HG03175 (cell line): ENCODE measurements at regions not wholly inside any gene's neighbourhood (a gene's known extent, or its start where the extent isn't known, plus 50 kb on each side); places are given as distances from the start of the nearest gene placed in this dataset.
"Not testable (repeated sequence)": the region's sequence is repeated elsewhere in the genome, so short reads cannot be mapped to it uniquely, and the experiment has no call there.

ENCODE experiments used
- ATAC-seq: cut with Tn5 transposase; IDR thresholded peaks from one replicate; pipeline ENCODE4 v1.9.1; 2021; ENCODE audit warnings: mild to moderate bottlenecking, moderate library complexity; ENCODE audit not compliant: unreplicated experiment

DNA sequence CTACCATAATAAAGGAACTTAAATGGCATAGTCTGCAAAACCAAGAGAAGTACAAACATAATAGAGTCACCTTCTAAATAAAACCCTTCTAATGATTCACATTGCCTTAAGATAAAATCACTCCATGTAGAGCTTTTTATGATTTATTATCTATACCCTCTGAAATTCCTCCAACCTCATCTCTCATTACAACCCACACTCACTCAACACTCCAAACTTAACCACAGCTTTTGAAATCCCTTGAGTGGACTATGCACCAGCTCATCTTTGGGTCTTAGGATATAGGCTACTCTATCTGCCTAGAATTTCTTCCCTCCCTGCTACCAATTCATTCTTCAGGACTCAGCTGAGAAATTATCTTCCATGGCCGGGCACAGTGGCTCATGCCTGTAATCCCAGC lies 122.5 kb downstream of the CETN3 start:
- no peak for ATAC-seq

DNA sequence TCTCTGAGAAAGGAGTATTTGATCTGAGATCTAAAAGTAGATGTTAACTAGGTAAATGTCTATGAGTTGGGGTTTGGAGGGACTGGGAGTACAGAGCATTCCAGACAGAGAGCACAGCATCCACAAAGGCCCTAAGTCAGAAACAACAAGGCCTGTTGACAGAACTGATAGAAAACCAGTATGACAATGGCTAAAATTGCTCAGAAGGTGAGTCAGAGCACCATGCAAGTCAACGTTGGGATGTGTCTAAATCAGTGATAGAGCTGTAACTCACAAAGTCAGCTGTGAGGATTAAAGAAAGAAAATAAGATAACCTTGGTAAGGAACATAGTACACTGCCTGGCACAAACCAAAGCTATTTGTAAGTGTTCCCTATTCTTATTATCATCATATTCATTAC lies 124.0 kb downstream of the CETN3 start:
- no peak for ATAC-seq

DNA sequence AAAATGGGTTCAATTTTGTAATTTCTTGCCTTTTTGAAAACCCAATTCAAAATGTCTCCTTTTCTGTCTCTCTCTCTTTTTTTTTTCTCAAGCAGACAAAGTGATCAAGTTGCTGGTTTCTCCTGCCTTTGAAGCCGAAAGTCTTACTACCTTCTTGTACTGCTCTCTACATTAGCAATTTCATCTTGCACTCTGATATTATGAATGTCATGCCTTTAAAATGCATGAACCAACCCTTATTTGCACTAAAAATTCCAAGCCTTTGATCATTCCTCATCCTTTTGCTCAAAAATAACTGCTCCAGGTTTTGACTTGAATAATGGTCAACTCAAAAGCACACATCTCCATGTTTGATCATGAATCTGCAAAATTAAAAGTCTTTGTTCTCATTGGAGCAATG lies 125.2 kb downstream of the CETN3 start:
- ATAC-seq, result no peak

DNA sequence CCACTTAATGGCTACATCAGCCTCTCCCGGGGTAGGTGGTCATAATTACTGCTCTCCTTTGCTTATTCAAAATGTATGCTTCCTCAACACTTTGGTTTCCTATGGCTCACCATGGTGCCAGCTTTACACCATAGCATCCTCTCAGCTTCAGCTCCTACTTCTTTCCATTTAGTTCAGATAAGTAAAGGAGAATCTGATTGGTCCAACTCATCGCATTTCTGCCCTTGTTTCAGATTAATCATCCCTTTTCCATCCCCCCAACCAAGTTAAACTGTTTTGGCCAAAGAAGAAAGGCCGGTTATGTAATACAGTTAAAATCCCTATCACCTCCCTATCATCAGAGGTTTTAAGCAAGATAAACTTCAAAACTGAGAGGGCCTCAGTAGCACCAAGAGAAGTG lies 130.5 kb downstream of the CETN3 start:
- ATAC-seq, result no peak

DNA sequence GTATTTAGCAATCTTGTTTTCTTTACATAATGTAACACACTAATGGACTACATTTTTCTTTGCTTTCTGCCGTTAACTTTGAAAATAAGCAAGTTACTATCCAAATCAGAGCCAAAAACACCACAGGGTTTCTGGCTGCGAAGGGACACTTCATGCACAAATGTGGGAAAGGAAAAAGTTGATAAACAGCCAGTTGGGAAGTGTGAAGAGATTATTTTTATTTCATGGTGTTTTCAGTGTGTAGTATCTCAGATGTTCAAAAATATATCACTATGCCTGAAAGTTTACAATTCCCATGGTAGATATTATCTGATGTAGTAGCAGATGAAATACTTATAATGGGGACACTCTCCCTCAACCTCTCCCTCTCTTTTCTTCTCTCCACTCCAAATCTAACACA lies 135.3 kb downstream of the CETN3 start:
- no peak for ATAC-seq

DNA sequence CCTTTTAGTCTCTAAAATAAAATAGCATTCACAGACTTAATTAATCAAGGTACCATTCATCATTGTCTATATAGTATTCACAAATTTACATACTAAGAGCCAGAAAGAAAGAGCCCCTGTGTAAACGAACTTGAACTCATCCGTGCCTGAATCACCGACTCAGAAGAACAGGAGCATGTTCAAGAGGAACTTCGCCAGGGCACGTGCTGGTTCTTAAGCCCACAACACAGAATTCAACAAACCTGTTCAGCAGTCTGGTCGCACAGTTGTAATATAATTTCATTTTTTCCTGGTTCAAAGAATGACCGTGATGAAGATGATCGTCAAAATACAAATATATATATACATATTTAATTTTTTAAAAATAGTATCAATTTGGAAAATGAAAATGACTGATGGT lies 141.9 kb downstream of the CETN3 start:
- no peak for ATAC-seq

DNA sequence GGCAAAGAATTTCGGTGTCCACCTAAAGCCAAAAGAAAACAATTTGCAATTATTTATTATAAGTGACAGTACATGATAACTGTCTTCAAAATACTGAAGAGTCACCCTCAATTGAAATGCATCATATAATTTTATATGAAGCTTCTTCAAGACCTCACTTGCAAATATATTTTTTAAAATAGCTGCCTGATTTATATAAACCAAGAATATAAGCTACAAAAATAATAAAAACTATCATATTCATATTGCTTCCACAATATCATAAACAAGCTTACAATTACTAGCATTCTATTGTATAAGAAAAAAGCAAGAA lies 144.1 kb downstream of the CETN3 start:
- ATAC-seq, result no peak

DNA sequence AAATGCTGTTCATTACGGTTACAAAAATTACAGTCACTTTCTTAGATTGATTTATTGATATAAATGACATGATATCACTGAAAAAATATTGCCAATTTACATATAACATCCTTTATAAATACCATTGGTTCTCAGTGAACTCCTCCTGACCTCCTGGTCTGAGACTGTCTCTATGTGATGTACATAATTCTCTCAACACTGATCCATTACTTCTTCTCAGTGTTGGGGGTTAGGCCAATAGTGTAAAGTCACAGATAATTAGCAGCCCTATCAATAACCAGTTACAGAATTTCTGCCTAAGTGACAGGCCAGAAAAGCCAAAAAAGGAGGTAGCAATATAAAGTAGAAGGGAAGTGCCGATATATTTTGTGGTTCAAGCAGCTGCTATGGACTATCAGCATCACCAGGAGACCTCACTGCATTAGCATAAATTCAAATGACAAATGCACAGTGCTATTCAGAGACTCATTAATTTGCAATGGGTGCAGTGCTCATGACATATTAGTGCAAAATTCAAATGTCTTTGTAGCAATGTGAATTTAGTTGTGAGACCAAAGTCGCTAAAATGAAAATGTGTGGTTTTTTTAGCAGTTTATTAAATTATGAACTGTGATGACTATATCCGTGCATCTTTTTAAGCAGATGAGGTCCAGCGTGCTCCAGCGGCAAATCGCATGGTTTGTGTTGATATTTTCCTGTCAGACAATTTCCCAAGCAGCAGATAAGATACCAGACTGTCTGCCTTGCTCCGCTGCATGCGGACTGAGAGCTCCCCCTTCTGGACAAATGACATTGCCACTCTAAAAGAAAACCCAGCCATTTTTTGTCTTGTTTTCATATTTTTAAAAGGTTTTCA lies 144.6 kb downstream of the CETN3 start:
- peak; percentile 70 for ATAC-seq

DNA sequence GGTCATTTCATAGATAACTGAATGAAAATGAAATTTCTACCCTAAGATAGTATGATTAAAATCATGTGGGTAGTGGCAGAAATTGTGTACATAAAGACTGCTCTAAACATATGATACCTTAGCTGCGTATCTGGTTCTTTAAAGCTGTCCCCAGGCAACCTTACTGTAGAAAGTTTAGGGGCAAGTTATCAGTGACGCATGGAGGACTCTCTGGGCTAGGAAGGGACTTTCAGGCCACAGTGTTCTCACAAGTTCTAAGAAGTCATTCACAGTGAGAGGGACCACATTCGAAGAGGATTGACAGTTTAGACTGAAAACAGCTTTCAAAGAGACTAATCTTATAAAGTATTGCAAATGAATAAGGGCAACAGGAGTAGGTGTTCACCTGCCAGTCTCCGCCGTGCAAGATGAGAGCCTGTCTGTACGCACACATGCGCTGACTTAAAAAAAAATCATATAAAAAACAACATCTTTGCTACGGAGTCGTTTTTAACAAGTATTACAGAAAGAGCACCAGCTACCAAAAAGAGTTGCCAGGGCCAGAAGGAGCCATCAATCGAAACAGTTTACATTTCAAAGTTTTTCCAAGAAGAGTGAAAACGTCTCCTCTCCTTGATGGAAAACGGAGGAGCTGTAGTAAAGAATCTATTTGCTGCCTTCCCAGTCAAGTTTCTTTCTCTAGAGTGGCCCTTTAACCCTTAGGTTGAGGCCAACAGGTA lies 146.3 kb downstream of the CETN3 start:
- no peak for ATAC-seq

DNA sequence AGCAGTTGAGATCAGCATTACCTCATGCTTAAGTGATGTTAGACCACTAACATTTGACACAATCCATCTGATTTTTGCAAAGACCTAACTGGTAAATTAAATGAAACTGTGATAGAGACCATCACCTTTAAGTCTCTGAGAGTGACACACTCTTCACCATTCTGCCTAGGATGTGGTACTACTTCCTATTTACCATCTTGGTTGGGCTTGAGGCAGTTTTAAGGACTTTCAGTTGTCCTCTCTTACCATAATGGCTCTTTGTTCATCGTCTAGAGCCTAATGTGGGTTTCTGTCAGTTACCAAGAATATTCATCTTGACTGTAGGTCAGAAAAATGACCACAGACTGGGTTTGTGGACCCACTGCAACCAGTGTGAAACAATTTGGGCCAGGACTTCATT lies 158.1 kb downstream of the CETN3 start:
- ATAC-seq, result no peak

DNA sequence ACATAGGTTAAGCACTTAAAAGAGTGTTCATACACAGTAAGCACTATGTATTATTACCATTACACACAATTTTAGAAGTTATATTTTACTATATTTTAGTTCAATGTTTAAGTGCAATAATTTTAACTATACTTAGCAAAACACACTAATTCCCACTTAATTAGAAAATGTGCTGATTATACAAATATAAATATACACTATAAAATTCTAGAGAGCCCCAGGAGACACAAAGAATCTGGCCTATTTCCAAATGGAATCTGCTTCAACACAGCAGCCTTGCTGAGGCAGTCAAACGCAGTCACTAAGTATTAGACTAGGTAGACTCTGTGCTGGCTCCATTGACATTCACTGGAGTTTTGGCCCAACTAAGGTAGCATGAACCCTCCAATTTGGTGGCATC lies 160.9 kb downstream of the CETN3 start:
- no peak for ATAC-seq

DNA sequence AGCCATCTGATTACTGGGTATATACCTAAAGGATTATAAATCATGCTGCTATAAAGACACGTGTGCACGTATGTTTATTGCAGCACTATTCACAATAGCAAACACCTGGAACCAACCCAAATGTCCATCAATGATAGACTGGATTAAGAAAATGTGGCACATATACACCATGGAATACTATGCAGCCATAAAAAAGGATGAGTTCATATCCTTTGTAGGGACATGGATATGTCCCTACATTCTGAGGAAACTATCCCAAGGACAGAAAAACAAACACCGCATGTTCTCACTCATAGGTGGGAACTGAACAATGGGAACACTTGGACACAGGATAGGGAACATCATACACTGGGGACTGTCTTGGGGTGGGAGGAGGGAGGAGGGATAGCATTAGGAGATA lies 165.7 kb downstream of the CETN3 start:
- ATAC-seq, result not testable (repeated sequence)

DNA sequence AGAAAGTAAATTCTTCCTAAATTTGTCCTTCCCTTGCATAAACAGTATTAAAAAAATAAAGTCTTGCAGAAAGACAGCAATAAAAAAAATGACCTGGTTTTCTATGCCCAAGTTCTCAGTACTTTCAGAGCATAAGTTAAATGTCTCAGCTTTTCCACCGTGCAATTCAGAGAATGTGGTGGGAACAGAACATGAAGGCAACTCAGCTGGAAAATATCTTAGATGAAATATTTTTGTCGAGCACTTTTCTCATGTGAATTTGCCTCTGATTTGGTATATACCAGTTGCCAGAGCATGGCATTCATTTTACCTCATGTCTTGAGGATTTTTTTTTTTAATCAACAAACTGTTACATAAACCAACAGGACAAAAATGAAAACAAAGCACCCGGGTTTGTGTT lies 176.1 kb downstream of the CETN3 start:
- ATAC-seq, result no peak

DNA sequence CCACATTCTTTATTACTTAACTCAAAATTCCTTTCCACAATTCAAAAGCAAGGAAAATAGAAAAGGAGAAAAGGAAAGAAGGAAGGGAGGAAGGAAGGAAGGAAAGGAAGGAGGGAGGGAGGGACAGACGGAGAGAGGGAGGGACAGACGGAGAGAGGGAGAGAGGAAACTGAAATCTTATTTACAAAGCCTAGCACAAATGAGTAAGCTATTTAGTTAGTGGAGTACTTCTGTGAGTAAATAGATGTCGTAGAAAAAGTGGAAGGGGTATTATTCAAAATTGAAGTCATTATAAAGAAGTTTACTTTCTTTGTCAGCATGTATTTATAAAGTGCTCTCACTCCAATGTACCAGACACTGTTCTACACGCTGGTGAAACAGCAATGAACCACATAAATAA lies 177.9 kb downstream of the CETN3 start:
- no peak for ATAC-seq

DNA sequence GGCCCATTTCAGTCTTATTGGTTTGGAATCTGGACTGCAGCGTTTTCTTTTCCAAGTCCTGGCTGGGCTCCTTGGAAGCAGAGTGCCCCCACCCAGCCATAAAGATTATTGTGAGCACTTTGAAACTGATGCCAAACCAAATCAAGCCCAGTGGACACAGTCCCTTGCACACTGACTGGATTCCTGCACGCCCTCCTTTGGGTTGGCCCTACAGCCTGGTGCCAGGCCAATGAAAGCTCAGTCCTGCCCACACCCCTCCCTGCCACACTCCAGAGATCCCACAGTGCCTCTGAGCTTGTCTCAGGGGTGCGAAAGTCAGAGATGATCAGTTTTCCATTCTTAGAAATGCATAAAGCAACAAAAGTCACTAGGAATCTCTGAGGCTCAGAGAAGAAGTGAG lies 181.9 kb downstream of the CETN3 start:
- ATAC-seq, result no peak

DNA sequence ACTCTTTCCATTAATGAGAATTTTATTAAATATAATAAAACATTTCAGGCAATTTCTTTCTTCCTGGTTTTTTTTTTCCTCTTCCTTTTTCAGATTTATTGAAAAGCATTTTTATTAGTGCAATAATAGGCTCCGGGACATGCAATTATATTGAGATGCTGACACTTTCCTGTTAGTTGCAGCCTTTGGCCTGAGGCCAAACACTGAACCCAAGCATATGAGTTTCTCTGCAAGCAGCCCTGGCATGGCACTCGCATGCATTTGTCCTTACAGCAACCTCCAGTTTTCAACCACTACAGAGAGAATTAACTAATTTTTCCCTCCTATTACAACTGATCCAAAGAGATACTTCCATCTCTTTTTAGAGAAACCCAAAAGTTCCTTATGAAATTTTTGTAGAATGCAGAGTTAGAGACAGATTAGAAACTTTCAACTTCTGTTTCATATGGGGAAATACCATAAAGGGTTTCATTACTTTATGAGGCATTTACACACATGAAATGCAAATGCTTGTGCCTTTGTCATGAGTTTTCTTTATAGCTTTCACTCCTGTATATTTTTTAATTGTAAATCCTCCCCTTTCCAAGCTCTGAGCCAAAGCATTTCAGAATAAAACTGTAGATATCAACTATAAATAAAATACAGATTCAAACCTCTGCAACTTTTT lies 183.0 kb downstream of the CETN3 start:
- no peak for ATAC-seq

DNA sequence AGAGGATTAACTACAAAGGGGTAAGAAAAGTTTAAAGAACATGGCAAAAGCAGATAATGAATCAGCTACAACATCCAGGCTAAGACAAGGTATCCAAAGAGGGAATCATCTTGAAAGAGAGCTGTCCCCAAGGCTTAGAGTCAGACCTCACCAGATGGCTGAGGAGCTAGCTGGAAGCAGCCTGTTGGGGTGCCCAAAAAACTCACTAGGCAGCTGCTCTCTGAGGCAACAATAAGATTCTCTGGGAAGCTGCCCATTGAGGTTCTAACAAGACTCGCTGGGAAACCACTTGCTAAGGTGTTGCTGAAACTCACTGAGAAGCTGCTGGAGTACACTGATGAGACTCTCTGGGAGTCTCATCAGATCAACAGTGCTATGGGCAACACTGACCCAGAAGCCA lies 185.2 kb downstream of the CETN3 start:
- ATAC-seq, result no peak

DNA sequence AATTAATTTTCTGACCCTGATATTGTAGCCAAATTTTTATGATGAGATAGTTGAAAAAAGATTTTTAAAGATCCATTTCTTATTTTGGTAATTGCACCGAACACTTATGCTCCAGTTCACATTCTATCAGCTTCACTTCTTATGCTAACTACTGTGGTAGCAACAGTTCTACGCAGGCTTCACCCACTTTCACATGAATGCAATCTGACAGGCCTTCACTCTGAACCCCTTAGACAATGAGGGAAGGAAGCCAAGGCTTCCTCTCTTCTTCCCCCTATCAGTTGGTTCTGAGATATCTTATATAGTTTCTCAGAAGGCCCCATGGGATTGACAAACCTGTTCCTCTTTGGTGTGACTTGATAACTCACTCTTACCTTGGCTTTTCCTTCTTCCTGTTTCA lies 185.8 kb downstream of the CETN3 start:
- ATAC-seq, result no peak

DNA sequence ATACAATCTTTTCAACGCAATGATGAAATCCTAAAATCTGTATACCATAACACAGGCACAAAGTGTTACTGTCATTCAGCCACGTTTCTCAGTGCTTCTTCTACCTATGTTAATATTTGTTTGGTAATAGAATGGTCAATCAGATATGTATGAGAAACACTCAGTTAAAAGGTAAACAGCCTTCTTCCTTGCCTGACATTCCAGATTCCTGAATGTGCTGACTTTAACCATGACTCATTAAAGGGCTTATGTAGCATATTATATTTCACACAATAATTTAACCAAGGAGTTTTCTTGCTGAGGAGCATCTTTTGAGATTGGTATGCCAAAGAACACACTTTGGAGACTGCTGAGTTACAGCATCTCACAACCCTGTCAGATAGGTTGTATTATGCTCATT lies 187.6 kb downstream of the CETN3 start:
- no peak for ATAC-seq

DNA sequence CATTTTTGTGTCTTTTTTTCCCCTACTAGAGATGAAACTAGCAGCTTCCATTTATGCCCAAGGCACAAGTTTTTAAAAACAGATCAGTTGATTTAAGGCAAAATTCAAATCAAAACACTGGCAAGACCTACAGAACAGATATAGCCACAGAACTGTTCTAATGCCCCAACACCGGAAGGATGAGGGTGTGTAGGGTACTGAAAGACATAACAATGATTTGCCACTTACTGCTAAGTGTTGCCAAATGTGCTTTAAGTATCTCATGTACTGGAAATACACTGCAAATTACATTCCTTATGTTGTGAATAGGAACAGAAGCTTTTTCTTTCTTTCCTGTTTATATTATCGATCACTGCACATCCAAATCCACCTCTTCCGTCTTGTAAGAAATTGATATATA lies 189.0 kb downstream of the CETN3 start:
- no peak for ATAC-seq

DNA sequence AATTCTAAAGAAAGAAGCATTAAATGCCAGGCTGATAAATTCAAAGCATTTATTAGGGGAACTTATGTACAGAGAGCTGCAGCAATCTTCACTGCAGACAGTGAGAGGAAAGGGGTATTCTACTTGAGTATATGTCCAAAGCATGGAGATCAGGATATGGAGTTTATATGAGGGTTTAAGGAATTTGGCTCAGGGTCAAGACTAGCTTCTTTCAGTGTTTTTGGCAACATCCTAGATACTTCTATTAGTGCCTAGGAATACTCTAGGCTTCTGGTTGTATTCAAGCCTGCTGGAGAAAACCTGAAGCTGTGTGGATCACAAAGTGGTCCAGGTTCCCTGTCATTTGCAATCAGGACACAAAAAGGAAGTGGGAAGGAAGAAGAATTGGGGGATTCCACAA lies 194.6 kb downstream of the CETN3 start:
- ATAC-seq, result no peak

DNA sequence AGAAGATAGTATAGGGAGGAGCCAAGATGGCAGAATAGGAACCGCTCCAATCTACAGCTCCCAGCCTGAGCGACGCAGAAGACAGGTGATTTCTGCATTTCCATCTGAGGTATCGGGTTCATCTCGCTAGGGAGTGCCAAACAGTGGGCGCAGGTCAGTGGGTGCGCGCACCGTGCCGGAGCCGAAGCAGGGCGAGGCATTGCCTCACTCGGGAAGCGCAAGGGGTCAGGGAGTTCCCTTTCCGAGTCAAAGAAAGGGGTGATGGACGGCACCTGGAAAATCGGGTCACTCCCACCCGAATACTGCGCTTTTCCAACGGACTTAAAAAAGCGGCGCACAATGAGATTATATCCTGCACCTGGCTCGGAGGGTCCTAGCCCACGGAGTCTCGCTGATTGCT lies 201.2 kb downstream of the CETN3 start:
- not testable (repeated sequence) for ATAC-seq
